ENCODE measurements at regions not wholly inside any gene's neighbourhood (a gene's known extent, or its start where the extent isn't known, plus 50 kb on each side); places are given as distances from the start of the nearest gene placed in this dataset.

DNA sequence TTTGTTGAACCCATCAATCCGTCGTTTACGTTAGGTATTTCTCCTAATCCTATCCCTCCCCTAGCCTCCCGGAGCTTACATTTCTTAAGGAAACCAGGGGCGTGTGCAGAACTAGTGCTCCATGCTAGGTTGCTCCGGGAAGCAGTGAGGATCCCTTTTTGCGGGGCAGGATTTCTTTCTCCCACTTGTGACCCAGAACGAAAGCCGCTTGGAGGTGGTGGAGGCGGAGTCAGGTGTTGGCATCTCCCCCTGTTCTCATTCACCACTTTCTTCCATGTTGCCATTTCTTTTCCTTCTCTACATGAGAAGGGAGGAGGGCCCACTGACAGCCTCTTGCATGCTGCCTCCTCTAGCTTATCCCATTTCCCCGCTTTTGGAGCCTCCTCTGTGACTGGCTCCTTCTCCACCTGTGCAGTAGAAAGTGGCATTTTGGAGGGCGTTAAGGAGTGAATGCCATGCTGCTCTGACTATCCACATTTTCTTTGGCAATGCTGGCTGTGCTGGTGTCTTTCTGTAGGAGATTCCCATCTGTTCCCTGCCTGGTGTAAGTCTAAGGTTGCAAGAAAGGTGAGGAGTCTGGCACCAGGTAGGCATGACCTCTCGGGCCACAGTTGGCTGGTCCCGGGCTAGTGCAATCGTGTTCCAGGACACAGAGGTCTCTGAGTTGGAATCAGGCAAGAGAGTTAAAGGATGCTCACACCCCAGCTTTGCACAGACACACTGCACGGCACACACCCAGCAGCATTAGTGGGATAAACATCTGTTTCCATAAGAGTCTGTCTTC is 89.5 kb downstream of the ACKR3 start:
- Histone ChIP-seq H3K36me3 (ENCODE audit: control insufficient read depth in 3 of 3, insufficient read depth in 2 of 3, low read depth in 1 of 3, low read length in 3 of 3) (no peaks in the 10 kb centered on the region), H3K4me1 (ENCODE audit: control insufficient read depth in 3 of 3, insufficient read depth in 2 of 3, low read depth in 1 of 3, low read length in 2 of 3) (peaks cover 0 to 5% (median 0%) of the 10 kb centered on the region in 3 donors), H3K27me3 (ENCODE audit: control insufficient read depth in 3 of 3, insufficient read depth in 3 of 3, low read length in 3 of 3) (no peaks in the 10 kb centered on the region), H3K9me3 (ENCODE audit: control insufficient read depth in 2 of 2, insufficient read depth in 1 of 2, low read depth in 1 of 2, low read length in 1 of 2) (no peaks in the 10 kb centered on the region), H3K4me3 (ENCODE audit: low read depth in 1 of 3, low read length in 3 of 3) (no peak overlapping the region), H3K27ac (ENCODE audit: low read depth in 1 of 3, low read length in 2 of 3) (no peak overlapping the region)
- 85 to 86% (median 85%) methylated on average over 16 of the region's 16 CpGs for WGBS, 3 donors
- no peak for DNase-seq
- FAIRE-seq, result no peak

DNA sequence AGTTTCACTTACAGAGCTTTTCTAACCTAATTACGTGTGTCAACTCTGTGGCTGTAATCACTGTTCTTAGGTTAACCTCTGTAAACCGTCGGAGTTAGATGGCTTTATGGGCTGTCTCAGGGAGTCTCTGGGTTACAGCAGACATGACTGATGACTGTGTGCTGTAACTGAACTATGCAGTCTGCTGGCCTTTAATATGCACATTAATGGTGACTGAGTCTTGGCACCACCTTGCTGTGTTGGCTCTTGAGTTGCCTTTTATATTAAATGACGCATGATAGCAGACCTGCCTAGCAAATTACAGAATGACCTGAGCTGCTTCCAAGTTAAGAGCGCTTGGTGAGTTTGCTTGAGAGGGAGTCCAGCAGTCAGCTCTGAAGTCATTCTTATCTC is 90.1 kb downstream of the ACKR3 start:
- WGBS, 3 donors, result 43 to 51% (median 46%) methylated on average over 5 of the region's 5 CpGs
- H3K4me1 ChIP-seq (ENCODE audit: control insufficient read depth in 3 of 3, insufficient read depth in 2 of 3, low read depth in 1 of 3, low read length in 2 of 3), result peaks cover 0 to 5% (median 0%) of the 10 kb centered on the region in 3 donors
- no peaks in the 10 kb centered on the region for H3K27me3 ChIP-seq (ENCODE audit: control insufficient read depth in 3 of 3, insufficient read depth in 3 of 3, low read length in 3 of 3)
- DNase-seq, result peak in 1 of 2 donors; percentile 56
- H3K27ac ChIP-seq (ENCODE audit: low read depth in 1 of 3, low read length in 2 of 3), result no peak overlapping the region
- no peak for FAIRE-seq
- no peaks in the 10 kb centered on the region for H3K9me3 ChIP-seq (ENCODE audit: control insufficient read depth in 2 of 2, insufficient read depth in 1 of 2, low read depth in 1 of 2, low read length in 1 of 2)
- H3K4me3 ChIP-seq (ENCODE audit: low read depth in 1 of 3, low read length in 3 of 3), result no peak overlapping the region
- no peaks in the 10 kb centered on the region for H3K36me3 ChIP-seq (ENCODE audit: control insufficient read depth in 3 of 3, insufficient read depth in 2 of 3, low read depth in 1 of 3, low read length in 3 of 3)

DNA sequence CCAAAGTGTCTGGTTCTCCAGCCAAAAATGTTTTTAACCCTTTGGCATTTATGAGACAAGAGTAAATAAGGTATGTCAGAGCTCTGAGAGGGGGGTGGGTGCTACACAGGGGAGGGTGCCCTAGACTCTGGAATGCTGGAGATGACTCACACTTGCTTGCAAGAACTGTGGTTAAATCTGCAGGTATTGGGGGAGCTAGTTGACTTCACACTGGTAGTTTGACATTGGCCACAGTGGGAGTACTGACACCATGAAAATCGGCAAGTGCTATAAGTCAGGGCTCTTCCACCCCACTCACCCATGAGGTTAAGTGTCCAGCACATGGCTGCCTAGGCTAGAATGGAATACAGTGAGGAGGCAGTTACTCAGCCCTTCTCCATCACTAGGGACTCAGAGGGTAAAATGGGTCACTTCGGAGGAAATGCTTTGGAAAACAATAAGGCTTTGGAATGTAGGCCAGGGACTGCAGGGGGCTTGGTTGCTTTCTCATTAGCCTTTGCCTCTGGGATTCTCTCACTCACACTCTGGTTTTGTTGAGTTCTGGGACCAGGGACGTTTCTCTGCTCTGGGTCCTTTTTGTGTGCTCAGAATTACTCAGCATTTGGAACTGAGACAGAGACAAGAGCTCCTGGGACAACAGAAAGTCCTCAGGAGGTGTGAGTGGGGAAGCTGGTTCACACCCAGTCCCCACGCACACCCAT is 91.6 kb downstream of the ACKR3 start:
- peak overlapping the region in 1 of 3 donors; percentile 76 for H3K27ac ChIP-seq (ENCODE audit: low read depth in 1 of 3, low read length in 2 of 3)
- 47 to 55% (median 48%) methylated on average over 4 of the region's 4 CpGs for WGBS, 3 donors
- peaks cover 0 to 6% of the 10 kb centered on the region in 2 donors for H3K9me3 ChIP-seq (ENCODE audit: control insufficient read depth in 2 of 2, insufficient read depth in 1 of 2, low read depth in 1 of 2, low read length in 1 of 2)
- no peaks in the 10 kb centered on the region for H3K27me3 ChIP-seq (ENCODE audit: control insufficient read depth in 3 of 3, insufficient read depth in 3 of 3, low read length in 3 of 3)
- H3K36me3 ChIP-seq (ENCODE audit: control insufficient read depth in 3 of 3, insufficient read depth in 2 of 3, low read depth in 1 of 3, low read length in 3 of 3), result no peaks in the 10 kb centered on the region
- DNase-seq (no peak), FAIRE-seq (no peak)
- no peak overlapping the region for H3K4me3 ChIP-seq (ENCODE audit: low read depth in 1 of 3, low read length in 3 of 3)
- H3K4me1 ChIP-seq (ENCODE audit: control insufficient read depth in 3 of 3, insufficient read depth in 2 of 3, low read depth in 1 of 3, low read length in 2 of 3), result peaks cover 0 to 5% (median 0%) of the 10 kb centered on the region in 3 donors

DNA sequence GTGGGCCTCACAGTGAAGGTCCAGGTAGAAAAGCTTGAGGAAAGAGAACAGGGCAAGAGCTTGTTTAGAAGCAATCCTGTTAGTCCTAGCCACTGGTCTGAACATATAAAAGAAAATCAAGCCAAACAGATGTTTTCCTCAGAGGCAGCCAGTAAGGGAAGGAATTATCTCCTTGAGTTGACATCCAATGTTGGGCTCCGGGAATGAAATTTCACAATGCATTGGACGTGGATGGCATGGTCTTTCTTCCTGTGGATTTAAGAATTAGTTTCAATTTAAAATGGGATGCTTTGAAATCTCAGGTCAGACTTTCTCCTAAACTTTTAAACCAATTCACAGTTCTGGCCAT is 92.1 kb downstream of the ACKR3 start:
- Histone ChIP-seq H3K4me1 (ENCODE audit: control insufficient read depth in 3 of 3, insufficient read depth in 2 of 3, low read depth in 1 of 3, low read length in 2 of 3) (peaks cover 0 to 5% (median 0%) of the 10 kb centered on the region in 3 donors), H3K36me3 (ENCODE audit: control insufficient read depth in 3 of 3, insufficient read depth in 2 of 3, low read depth in 1 of 3, low read length in 3 of 3) (no peaks in the 10 kb centered on the region), H3K9me3 (ENCODE audit: control insufficient read depth in 2 of 2, insufficient read depth in 1 of 2, low read depth in 1 of 2, low read length in 1 of 2) (peaks cover 0 to 10% of the 10 kb centered on the region in 2 donors), H3K27ac (ENCODE audit: low read depth in 1 of 3, low read length in 2 of 3) (peak overlapping the region in 1 of 3 donors; percentile 76), H3K27me3 (ENCODE audit: control insufficient read depth in 3 of 3, insufficient read depth in 3 of 3, low read length in 3 of 3) (no peaks in the 10 kb centered on the region), H3K4me3 (ENCODE audit: low read depth in 1 of 3, low read length in 3 of 3) (no peak overlapping the region)
- no peak for FAIRE-seq
- no peak for DNase-seq
- 59 to 66% (median 59%) methylated on average over 2 of the region's 2 CpGs for WGBS, 3 donors

DNA sequence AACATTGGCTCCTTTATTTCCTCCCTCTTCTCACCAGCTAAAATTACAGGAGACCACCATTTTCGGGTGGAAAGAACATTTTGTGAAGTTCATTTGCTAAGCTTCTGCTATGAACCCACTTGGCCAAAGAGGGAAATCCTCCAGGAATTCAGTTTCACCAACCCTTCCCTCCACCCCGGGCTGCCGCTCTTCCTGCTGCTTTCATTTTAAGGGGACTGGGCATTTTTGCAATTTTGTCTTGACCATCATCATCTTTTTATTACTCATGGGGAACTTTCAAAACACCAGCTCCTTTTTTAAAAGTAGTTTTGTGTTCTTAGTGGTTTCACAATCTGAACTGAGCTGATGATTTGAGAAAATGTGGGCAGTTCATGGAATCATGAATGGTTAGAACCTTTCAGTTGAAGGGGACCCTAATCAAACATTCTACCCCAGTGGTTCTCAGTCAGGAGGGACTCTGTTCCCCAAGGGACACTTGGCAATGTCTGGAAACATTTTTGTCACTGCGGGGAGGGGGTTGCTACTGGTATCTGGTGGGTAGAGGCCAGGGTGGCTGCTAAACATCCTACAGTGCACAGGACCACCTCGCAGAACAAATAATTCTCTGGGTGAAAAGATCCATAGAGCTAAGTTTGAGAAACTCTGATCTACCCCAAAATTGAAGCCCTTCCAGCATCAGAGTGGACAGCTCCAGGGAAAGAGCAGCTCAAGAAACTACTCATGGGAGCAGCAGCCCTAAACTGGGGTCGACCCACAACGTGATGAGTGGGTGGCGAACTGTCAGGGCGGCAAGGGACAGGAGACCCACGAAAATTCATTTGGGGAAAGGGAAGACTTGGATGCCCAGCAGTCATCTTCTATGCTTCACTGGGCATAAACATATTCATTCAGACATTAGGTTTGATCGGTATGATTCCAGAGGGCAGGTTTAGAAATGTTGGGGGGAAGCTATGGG is 92.9 kb downstream of the ACKR3 start:
- Histone ChIP-seq H3K4me3 (ENCODE audit: low read depth in 1 of 3, low read length in 3 of 3) (no peak overlapping the region), H3K27me3 (ENCODE audit: control insufficient read depth in 3 of 3, insufficient read depth in 3 of 3, low read length in 3 of 3) (no peaks in the 10 kb centered on the region), H3K4me1 (ENCODE audit: control insufficient read depth in 3 of 3, insufficient read depth in 2 of 3, low read depth in 1 of 3, low read length in 2 of 3) (peaks cover 0 to 5% (median 0%) of the 10 kb centered on the region in 3 donors), H3K36me3 (ENCODE audit: control insufficient read depth in 3 of 3, insufficient read depth in 2 of 3, low read depth in 1 of 3, low read length in 3 of 3) (no peaks in the 10 kb centered on the region), H3K9me3 (ENCODE audit: control insufficient read depth in 2 of 2, insufficient read depth in 1 of 2, low read depth in 1 of 2, low read length in 1 of 2) (peaks cover 0 to 12% of the 10 kb centered on the region in 2 donors), H3K27ac (ENCODE audit: low read depth in 1 of 3, low read length in 2 of 3) (peak overlapping the region in 1 of 3 donors; percentile 76)
- WGBS, 3 donors, result 72 to 79% (median 76%) methylated on average over 11 of the region's 11 CpGs
- FAIRE-seq (no peak), DNase-seq (no peak)

DNA sequence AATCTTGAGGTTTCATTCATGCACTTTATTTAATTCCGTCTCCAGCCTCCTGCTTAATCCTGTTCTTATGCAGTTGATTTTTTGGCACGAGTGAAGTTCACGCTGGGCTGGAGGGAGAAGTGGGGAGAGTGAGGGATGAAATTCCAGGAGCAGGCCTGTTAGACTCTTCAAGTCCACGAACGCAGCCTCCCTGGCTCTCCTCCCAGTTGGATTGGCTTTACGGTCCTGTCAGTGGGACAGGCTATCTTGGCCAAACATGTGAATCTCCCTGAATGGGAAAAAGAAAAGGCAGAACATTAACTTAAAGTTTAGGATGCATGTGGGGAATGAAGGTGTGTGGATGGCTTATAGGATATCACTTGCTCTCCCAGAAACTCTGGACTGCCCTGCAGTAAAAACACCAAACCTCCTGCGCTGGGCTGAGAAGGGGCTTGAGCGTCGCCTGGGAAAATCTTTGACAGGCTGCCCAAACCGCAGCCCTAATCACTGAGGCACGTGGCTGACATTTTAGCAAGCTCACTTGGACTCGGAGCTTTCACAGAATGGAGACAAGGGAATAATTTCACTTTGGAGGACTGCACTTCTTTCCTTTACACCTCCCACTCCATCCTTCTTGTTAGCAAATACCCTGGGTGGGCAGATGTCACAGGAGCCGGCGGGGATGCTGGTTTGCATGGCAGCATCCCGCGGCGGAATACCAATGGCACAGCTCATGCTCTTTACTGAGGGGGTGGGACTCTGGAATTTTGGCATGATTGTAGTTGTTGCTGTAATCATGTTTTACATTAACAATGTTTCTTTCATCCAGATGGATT is 93.9 kb downstream of the ACKR3 start:
- H3K4me3 ChIP-seq (ENCODE audit: low read depth in 1 of 3, low read length in 3 of 3), result no peak overlapping the region
- H3K4me1 ChIP-seq (ENCODE audit: control insufficient read depth in 3 of 3, insufficient read depth in 2 of 3, low read depth in 1 of 3, low read length in 2 of 3), result peaks cover 0 to 5% (median 0%) of the 10 kb centered on the region in 3 donors
- H3K27ac ChIP-seq (ENCODE audit: low read depth in 1 of 3, low read length in 2 of 3), result peak overlapping the region in 1 of 3 donors; percentile 71
- H3K36me3 ChIP-seq (ENCODE audit: control insufficient read depth in 3 of 3, insufficient read depth in 2 of 3, low read depth in 1 of 3, low read length in 3 of 3), result no peaks in the 10 kb centered on the region
- peaks cover 0 to 12% of the 10 kb centered on the region in 2 donors for H3K9me3 ChIP-seq (ENCODE audit: control insufficient read depth in 2 of 2, insufficient read depth in 1 of 2, low read depth in 1 of 2, low read length in 1 of 2)
- FAIRE-seq (no peak), DNase-seq (no peak)
- WGBS, 3 donors, result 59 to 81% (median 80%) methylated on average over 17 of the region's 17 CpGs
- H3K27me3 ChIP-seq (ENCODE audit: control insufficient read depth in 3 of 3, insufficient read depth in 3 of 3, low read length in 3 of 3), result no peaks in the 10 kb centered on the region

DNA sequence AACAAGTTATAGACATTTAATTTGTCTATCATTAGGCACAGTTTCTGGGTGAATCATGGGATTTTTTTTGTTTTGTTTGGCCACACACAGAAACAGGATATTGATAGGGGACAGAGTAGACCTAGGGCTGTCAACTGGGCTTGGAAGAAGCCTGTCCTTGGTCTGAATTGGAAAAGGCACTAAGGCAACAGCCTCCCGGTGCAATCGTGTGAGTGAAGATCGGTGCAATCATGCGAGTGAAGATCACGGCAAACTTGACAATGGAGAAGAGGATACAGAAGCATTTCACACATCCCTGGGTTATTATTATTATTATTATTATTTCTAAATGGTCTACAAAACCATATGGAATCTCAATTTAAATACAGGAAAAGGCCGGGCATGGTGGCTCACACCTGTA is 94.5 kb downstream of the ACKR3 start:
- DNase-seq (no peak), FAIRE-seq (no peak)
- no peak overlapping the region for H3K4me3 ChIP-seq (ENCODE audit: low read depth in 1 of 3, low read length in 3 of 3)
- no peaks in the 10 kb centered on the region for H3K36me3 ChIP-seq (ENCODE audit: control insufficient read depth in 3 of 3, insufficient read depth in 2 of 3, low read depth in 1 of 3, low read length in 3 of 3)
- peaks cover 0 to 12% of the 10 kb centered on the region in 2 donors for H3K9me3 ChIP-seq (ENCODE audit: control insufficient read depth in 2 of 2, insufficient read depth in 1 of 2, low read depth in 1 of 2, low read length in 1 of 2)
- peak overlapping the region in 1 of 3 donors; percentile 51 for H3K27ac ChIP-seq (ENCODE audit: low read depth in 1 of 3, low read length in 2 of 3)
- H3K27me3 ChIP-seq (ENCODE audit: control insufficient read depth in 3 of 3, insufficient read depth in 3 of 3, low read length in 3 of 3), result no peaks in the 10 kb centered on the region
- peaks cover 0 to 5% (median 0%) of the 10 kb centered on the region in 3 donors for H3K4me1 ChIP-seq (ENCODE audit: control insufficient read depth in 3 of 3, insufficient read depth in 2 of 3, low read depth in 1 of 3, low read length in 2 of 3)
- 82 to 96% (median 96%) methylated on average over 6 of the region's 6 CpGs for WGBS, 3 donors

Measured in small intestine (tissue), 7 donors.